ENCODE measurements at regions not wholly inside any gene's neighbourhood (a gene's known extent, or its start where the extent isn't known, plus 50 kb on each side); places are given as distances from the start of the nearest gene placed in this dataset.

GRCh38 chr13:85742355-85742754 is 56.9 kb downstream of the SLITRK6 start:
- no peak for DNase-seq

- no peak for DNase-seq
Measured at GRCh38 chr13:85741017-85741416, 58.2 kb downstream of the SLITRK6 start.

GRCh38 chr13:85738696-85739320 is 60.4 kb downstream of the SLITRK6 start:
- no peak for DNase-seq

- DNase-seq: no peak
Measured at GRCh38 chr13:85737952-85738351, 61.3 kb downstream of the SLITRK6 start.

- no peak for DNase-seq
Measured at GRCh38 chr13:85729296-85729695, 69.9 kb downstream of the SLITRK6 start.

DNA sequence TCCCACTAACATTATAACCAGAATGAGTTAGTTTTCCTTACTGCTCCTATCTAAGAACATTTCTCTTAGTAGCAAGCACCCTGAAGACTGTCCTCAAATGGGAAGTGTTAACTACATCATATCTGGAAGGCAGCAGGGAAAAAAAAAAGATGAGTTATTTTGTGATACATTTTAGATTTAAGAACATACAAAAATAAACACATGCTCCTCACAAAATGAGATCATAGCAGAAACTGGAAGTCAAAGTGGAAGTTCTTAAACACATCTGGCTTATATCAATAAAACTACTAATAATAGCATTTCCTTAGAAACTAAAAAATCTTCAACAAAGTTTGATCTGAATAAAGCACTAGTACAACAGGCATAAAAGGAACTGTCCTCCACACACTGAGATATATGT is 70.4 kb downstream of the SLITRK6 start:
- DNase-seq: no peak

- DNase-seq: no peak
Measured at GRCh38 chr13:85725433-85725832, 73.8 kb downstream of the SLITRK6 start.

DNA sequence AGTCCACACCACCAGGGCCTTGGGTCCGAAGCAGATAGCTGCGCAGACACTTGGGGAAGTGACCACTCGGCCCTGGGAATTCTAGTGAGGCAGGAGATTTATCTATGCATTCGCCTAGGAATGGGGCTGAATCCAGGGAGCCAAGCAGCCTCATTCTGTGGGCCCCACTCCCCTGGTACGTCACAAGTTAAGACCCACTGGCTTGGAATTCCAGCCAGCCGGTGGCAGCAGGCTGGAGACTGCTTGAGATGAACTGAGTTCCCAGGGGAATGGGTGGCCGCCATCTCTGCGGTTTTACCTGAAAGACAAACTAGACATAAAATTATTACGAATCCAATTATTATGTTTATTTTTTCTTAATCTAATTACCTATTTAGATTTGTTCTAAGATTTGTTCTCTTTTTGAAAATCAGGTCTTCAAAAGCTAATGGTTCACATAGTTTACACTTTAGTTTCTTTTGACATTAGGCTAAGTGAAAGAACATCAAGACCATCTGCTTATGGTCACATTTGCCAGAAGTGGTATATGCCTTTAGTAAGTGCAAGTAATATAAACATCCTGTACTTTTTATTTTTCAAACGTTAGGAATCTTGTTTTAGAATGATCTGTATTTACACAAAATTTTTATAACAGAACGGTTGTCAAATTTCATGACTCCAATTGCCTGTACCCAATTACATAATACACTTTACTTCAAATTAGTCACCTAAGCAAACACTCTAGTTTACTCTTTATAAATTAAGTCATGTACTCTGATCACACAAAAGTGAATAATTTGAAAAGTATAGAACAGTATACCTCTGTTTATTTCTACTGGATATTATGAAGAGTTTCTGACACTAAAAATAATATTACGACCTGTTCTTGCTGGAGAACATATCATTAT is 74.4 kb downstream of the SLITRK6 start:
- DNase-seq: no peak

DNA sequence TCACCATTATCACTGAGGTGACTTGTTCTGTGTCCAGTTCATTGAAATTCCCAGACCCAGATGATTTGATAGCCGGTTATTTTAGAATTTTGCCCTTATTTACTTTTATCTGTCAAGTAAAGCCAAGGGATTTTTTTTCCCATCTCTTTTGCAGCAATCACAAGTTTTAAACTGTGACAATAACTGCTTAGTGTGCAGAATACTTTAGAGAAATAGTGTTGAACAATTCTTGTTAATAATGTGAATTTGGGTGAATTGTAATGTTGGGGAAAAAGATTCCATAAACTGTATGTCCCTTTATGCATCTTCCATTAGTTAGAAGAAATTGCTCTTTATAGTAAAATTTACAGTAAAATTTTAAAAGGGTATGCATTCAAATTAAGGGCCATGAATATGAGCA is 79.5 kb downstream of the SLITRK6 start:
- no peak for DNase-seq

DNA sequence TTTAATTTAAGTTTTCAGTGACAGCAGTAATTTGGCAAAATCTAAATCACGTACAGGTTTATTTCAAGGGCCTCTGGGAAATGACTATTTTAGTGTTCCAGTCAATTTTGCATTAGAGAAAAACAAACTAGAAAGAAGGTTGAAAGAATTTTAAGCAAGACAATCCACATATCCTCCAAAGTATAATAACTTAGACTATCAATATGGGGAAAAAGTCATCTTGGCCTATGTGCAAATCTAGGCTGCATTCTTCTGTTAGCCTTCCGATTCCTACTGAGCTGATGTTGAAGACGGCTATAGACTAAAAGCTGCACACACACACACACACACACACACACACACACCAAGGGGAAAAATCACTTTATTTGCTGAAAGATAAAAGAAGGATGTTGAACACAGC is 81.3 kb downstream of the SLITRK6 start:
- DNase-seq: no peak

GRCh38 chr13:85710545-85710944 is 88.7 kb downstream of the SLITRK6 start:
- no peak for DNase-seq

GRCh38 chr13:85709721-85710120 is 89.5 kb downstream of the SLITRK6 start:
- no peak for DNase-seq

- DNase-seq: no peak
Measured at GRCh38 chr13:85709072-85709471, 90.1 kb downstream of the SLITRK6 start.

DNA sequence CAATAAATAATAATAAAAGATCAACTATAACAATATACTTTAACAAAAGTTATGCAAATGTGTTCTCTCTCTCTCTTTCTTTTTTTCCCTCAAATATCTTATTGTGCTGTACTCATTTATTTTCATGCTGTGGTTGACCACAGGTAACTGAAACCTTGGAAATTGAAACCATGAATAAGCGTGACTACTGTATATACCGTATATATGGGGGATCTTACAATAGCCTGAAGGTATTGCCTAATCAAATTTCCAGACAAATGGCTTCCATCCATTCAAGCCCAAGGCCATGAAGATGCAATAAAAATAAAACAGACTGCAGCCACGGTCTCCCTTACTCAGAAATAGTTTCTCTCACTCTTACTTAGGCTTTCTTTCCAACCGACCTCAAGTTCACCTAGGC is 98.3 kb downstream of the SLITRK6 start:
- DNase-seq: no peak

DNA sequence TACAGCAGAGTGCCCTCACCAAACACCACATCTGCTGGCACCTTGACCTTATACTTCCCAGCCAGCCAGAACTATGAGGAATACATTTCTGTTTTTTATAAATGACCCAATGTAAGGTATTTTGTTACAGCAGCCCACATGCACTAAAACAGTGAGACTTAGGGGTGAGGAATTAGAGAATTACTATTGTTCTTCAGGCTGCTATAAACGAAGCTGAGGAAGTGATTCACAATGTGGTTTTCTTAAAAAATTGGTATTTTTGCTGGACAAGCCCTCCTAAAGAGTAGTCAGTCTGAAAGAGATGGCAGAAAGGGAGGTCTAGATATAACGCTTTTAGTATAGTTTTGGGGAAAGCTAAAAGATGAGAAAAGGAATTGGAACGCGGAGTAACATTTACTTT is 101.0 kb downstream of the SLITRK6 start:
- DNase-seq: no peak

- no peak for DNase-seq
Measured at GRCh38 chr13:85694992-85695391, 104.2 kb downstream of the SLITRK6 start.

DNA sequence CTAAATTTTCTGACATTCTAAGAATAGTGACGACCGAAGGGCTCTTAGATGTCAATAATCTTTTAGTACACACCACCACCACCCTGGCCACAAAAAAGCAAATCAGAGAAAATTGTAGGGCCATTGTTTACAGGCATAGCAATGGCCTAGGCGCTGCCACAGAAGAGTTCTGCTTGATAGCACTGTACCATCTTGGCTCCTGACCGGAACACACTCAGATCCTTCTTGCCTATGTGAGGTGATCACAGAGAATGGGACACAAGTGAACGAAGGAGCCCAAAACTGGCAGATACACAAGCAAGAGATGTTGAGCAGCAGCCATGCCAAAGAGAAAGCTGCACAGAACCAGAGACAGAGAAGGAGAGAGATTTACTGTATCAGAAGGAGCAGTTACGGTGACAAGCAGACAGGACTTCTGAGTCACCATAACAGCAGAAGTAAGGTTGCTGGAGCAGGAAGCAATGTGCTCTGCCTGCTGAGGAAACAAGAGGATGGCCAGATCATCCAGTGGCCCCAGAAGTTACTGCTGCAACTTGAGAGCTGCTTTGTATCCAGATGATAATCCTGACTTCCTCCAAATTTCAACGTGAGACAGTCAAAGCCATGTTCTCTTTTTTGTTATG is 105.2 kb downstream of the SLITRK6 start:
- DNase-seq: no peak

- no peak for DNase-seq
Measured at GRCh38 chr13:85690368-85690767, 108.9 kb downstream of the SLITRK6 start.

DNA sequence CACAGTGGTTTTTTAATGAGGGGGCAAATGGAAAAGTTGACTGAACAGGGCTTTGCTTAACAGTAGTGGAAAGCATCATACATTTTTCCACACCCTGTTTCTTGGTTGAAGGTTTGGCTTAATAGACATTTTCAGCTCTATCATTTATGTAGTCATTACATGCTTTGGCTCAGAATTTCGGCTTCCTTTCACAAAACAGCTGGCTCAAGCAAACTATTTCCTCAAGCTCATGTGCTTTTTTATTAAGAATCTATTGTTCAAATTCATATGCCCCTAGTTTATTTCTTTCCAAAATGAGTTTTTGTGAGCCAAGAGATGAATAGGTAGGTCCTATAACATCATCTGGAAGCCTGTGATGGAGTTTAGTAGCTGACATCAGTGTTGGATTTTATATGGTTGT is 113.8 kb downstream of the SLITRK6 start:
- DNase-seq: no peak

DNA sequence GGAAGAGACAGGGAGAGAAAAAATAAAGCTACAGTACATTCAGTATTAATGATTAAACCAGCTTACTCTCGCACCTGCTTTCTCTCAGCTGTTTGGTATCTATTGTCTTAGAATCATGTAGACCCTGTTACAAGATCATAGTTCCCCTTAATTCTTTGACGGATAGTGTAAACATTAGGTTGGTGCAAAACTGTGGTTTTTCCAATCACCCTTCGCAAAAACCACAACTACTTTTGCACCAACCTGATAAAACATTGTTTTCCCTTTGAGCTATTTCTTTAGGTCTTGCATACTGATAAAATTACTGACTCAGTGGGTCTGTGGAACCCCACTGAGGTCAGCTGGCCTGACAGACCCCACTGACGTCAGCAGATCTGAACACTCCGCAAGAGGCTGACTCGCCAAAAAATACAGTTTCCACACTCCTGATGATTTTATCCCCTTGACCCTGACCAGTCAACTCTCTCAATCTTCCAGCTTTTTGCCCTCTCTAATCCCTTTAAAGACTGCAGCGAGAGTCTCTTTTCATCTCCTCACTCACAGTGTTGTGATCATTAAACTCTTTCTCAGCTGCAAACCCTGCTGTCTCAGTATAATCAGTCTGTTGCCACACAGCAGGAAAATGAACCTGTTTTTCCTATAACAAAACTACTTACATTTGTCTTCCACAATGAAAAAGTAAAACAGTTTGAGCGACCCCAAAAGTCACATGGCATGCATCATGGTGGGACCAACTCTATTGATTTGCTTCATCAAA is 123.9 kb downstream of the SLITRK6 start:
- no peak for DNase-seq

- DNase-seq: no peak
Measured at GRCh38 chr13:85671336-85671735, 127.9 kb downstream of the SLITRK6 start.

GRCh38 chr13:85666356-85666755 is 132.9 kb downstream of the SLITRK6 start:
- no peak for DNase-seq

GRCh38 chr13:85665286-85665685 is 133.9 kb downstream of the SLITRK6 start:
- DNase-seq: no peak

Data from NCI-H1694 (cell line).